ENCODE measurements at regions not wholly inside any gene's neighbourhood (a gene's known extent, or its start where the extent isn't known, plus 50 kb on each side); places are given as distances from the start of the nearest gene placed in this dataset.

- peaks cover 1% of the 10 kb centered on the region for H3K4me1 Mint-ChIP-seq (ENCODE audit: low read depth)
- H3K27me3 Mint-ChIP-seq (ENCODE audit: low read depth) = peaks cover 47% of the 10 kb centered on the region
- DNase-seq (ENCODE audit: low spot score) = no peak
- H3K4me3 Mint-ChIP-seq = no peak overlapping the region
- H3K9me3 Mint-ChIP-seq = no peaks in the 10 kb centered on the region
- no peak overlapping the region for H3K27ac Mint-ChIP-seq
- no peaks in the 10 kb centered on the region for H3K36me3 Mint-ChIP-seq (ENCODE audit: low read depth)
These were observed 122.4 kb downstream of the DLEU7 start for GRCh38 chr13:50720861-50721671.

GRCh38 chr13:50721672-50721992, 121.9 kb downstream of the DLEU7 start:
- Mint-ChIP-seq H3K27me3 (ENCODE audit: low read depth) (peaks cover 46% of the 10 kb centered on the region), H3K36me3 (ENCODE audit: low read depth) (no peaks in the 10 kb centered on the region), H3K27ac (no peak overlapping the region), H3K4me1 (ENCODE audit: low read depth) (no peaks in the 10 kb centered on the region), H3K4me3 (no peak overlapping the region), H3K9me3 (no peaks in the 10 kb centered on the region)
- DNase-seq (ENCODE audit: low spot score) = no peak

GRCh38 chr13:50722440-50723125, 120.9 kb downstream of the DLEU7 start:
- Mint-ChIP-seq H3K27ac (no peak overlapping the region), H3K36me3 (ENCODE audit: low read depth) (no peaks in the 10 kb centered on the region), H3K4me3 (no peak overlapping the region), H3K27me3 (ENCODE audit: low read depth) (peaks cover 44% of the 10 kb centered on the region), H3K9me3 (no peaks in the 10 kb centered on the region), H3K4me1 (ENCODE audit: low read depth) (no peaks in the 10 kb centered on the region)
- no peak for DNase-seq (ENCODE audit: low spot score)

- H3K4me1 Mint-ChIP-seq (ENCODE audit: low read depth) = no peaks in the 10 kb centered on the region
These were observed 119.1 kb downstream of the DLEU7 start for GRCh38 chr13:50724438-50724837.

GRCh38 chr13:50724913-50725312, 118.6 kb downstream of the DLEU7 start:
- DNase-seq (ENCODE audit: low spot score) = no peak
- no peaks in the 10 kb centered on the region for H3K36me3 Mint-ChIP-seq (ENCODE audit: low read depth)
- H3K9me3 Mint-ChIP-seq = peaks cover 10% of the 10 kb centered on the region
- H3K27me3 Mint-ChIP-seq (ENCODE audit: low read depth) = peaks cover 33% of the 10 kb centered on the region
- H3K4me1 Mint-ChIP-seq (ENCODE audit: low read depth) = no peaks in the 10 kb centered on the region
- no peak overlapping the region for H3K27ac Mint-ChIP-seq
- H3K4me3 Mint-ChIP-seq = no peak overlapping the region

More at GRCh38 chr13:50724438-50724837, 119.1 kb downstream of the DLEU7 start:
- peaks cover 5% of the 10 kb centered on the region for H3K9me3 Mint-ChIP-seq
- peaks cover 36% of the 10 kb centered on the region for H3K27me3 Mint-ChIP-seq (ENCODE audit: low read depth)
- no peak overlapping the region for H3K4me3 Mint-ChIP-seq
- H3K27ac Mint-ChIP-seq = no peak overlapping the region
- no peaks in the 10 kb centered on the region for H3K36me3 Mint-ChIP-seq (ENCODE audit: low read depth)
- no peak for DNase-seq (ENCODE audit: low spot score)

GRCh38 chr13:50726164-50726563, 117.3 kb downstream of the DLEU7 start:
- DNase-seq (ENCODE audit: low spot score) = no peak
- peaks cover 15% of the 10 kb centered on the region for H3K9me3 Mint-ChIP-seq
- no peaks in the 10 kb centered on the region for H3K36me3 Mint-ChIP-seq (ENCODE audit: low read depth)
- H3K4me3 Mint-ChIP-seq = no peak overlapping the region
- peaks cover under 1% of the 10 kb centered on the region for H3K4me1 Mint-ChIP-seq (ENCODE audit: low read depth)
- peaks cover 26% of the 10 kb centered on the region for H3K27me3 Mint-ChIP-seq (ENCODE audit: low read depth)
- H3K27ac Mint-ChIP-seq = no peak overlapping the region

GRCh38 chr13:50729177-50729576, 114.3 kb downstream of the DLEU7 start:
- peaks cover 23% of the 10 kb centered on the region for H3K9me3 Mint-ChIP-seq
- H3K4me1 Mint-ChIP-seq (ENCODE audit: low read depth) = peaks cover 11% of the 10 kb centered on the region
- no peak for DNase-seq (ENCODE audit: low spot score)
- no peak overlapping the region for H3K27ac Mint-ChIP-seq
- H3K27me3 Mint-ChIP-seq (ENCODE audit: low read depth) = peaks cover 24% of the 10 kb centered on the region
- H3K4me3 Mint-ChIP-seq = no peak overlapping the region
- H3K36me3 Mint-ChIP-seq (ENCODE audit: low read depth) = peaks cover 2% of the 10 kb centered on the region

GRCh38 chr13:50730496-50731351, 112.8 kb downstream of the DLEU7 start:
- H3K4me1 Mint-ChIP-seq (ENCODE audit: low read depth) = peaks cover 11% of the 10 kb centered on the region
- no peak overlapping the region for H3K27ac Mint-ChIP-seq
- H3K9me3 Mint-ChIP-seq = peaks cover 23% of the 10 kb centered on the region
- H3K4me3 Mint-ChIP-seq = no peak overlapping the region
- no peak for DNase-seq (ENCODE audit: low spot score)
- H3K27me3 Mint-ChIP-seq (ENCODE audit: low read depth) = peaks cover 23% of the 10 kb centered on the region
- H3K36me3 Mint-ChIP-seq (ENCODE audit: low read depth) = peaks cover 2% of the 10 kb centered on the region

GRCh38 chr13:50731400-50731799, 112.1 kb downstream of the DLEU7 start:
- peaks cover 11% of the 10 kb centered on the region for H3K4me1 Mint-ChIP-seq (ENCODE audit: low read depth)
- H3K36me3 Mint-ChIP-seq (ENCODE audit: low read depth) = peaks cover 2% of the 10 kb centered on the region
- H3K4me3 Mint-ChIP-seq = no peak overlapping the region
- no peak for DNase-seq (ENCODE audit: low spot score)
- peaks cover 23% of the 10 kb centered on the region for H3K9me3 Mint-ChIP-seq
- no peak overlapping the region for H3K27ac Mint-ChIP-seq
- H3K27me3 Mint-ChIP-seq (ENCODE audit: low read depth) = peaks cover 22% of the 10 kb centered on the region

GRCh38 chr13:50732712-50733111, 110.8 kb downstream of the DLEU7 start:
- no peak for DNase-seq (ENCODE audit: low spot score)
- Mint-ChIP-seq H3K27me3 (ENCODE audit: low read depth) (peaks cover 26% of the 10 kb centered on the region), H3K9me3 (peaks cover 23% of the 10 kb centered on the region), H3K4me1 (ENCODE audit: low read depth) (peaks cover 11% of the 10 kb centered on the region), H3K4me3 (no peak overlapping the region), H3K36me3 (ENCODE audit: low read depth) (peaks cover 2% of the 10 kb centered on the region), H3K27ac (no peak overlapping the region)

GRCh38 chr13:50733392-50733791, 110.1 kb downstream of the DLEU7 start:
- no peak overlapping the region for H3K4me3 Mint-ChIP-seq
- H3K9me3 Mint-ChIP-seq = peaks cover 23% of the 10 kb centered on the region
- DNase-seq (ENCODE audit: low spot score) = no peak
- H3K27ac Mint-ChIP-seq = no peak overlapping the region
- H3K4me1 Mint-ChIP-seq (ENCODE audit: low read depth) = peaks cover 11% of the 10 kb centered on the region
- peaks cover 24% of the 10 kb centered on the region for H3K27me3 Mint-ChIP-seq (ENCODE audit: low read depth)
- H3K36me3 Mint-ChIP-seq (ENCODE audit: low read depth) = peaks cover 2% of the 10 kb centered on the region

- peaks cover 2% of the 10 kb centered on the region for H3K36me3 Mint-ChIP-seq (ENCODE audit: low read depth)
- H3K27ac Mint-ChIP-seq = no peak overlapping the region
- peaks cover 11% of the 10 kb centered on the region for H3K4me1 Mint-ChIP-seq (ENCODE audit: low read depth)
- peaks cover 12% of the 10 kb centered on the region for H3K9me3 Mint-ChIP-seq
- no peak for DNase-seq (ENCODE audit: low spot score)
- no peak overlapping the region for H3K4me3 Mint-ChIP-seq
- H3K27me3 Mint-ChIP-seq (ENCODE audit: low read depth) = peaks cover 28% of the 10 kb centered on the region
These were observed 108.4 kb downstream of the DLEU7 start for GRCh38 chr13:50735071-50735470.

GRCh38 chr13:50740052-50740741, 103.3 kb downstream of the DLEU7 start:
- Mint-ChIP-seq H3K4me3 (no peak overlapping the region), H3K27me3 (ENCODE audit: low read depth) (peaks cover 37% of the 10 kb centered on the region), H3K9me3 (no peaks in the 10 kb centered on the region), H3K27ac (no peak overlapping the region), H3K36me3 (ENCODE audit: low read depth) (no peaks in the 10 kb centered on the region), H3K4me1 (ENCODE audit: low read depth) (no peaks in the 10 kb centered on the region)
- no peak for DNase-seq (ENCODE audit: low spot score)

Data from T-helper 2 cell treated with Interferon-gamma antibody and Interleukin-4, amounts not matched to agents 5 μg/mL and 100 μg/mL, for 36 hours (primary cell).